H1 (cell line): ENCODE measurements at regions not wholly inside any gene's neighbourhood (a gene's known extent, or its start where the extent isn't known, plus 50 kb on each side); places are given as distances from the start of the nearest gene placed in this dataset.

Experiments used
- BCL11A ChIP-seq, 2 experiments: IDR thresholded peaks; one replicate each; pipeline ENCODE4 v1.6.1; 2011; ENCODE audit warnings: low read depth in 2 of 2, low read length in 2 of 2, mild to moderate bottlenecking in 2 of 2
- BRCA1 ChIP-seq: IDR thresholded peaks from 2 replicates; pipeline ENCODE4 v1.6.1; 2012; ENCODE audit warnings: low read depth, low read length, improper control_type of control experiment
- CEBPB ChIP-seq: IDR thresholded peaks from 2 replicates; pipeline ENCODE4 v1.6.1; 2012; ENCODE audit warnings: low read depth, low read length
- CHD7 ChIP-seq: fragments of 300-600 bp; sonication (generic); IDR thresholded peaks from 2 replicates; pipeline ENCODE4 v1.7.1; 2012; ENCODE audit warnings: low read length, moderate library complexity, mild to moderate bottlenecking, inconsistent platforms; ENCODE audit not compliant: insufficient replicate concordance
- EP300 ChIP-seq, 2 experiments: IDR thresholded peaks; 1 replicate in 1 of 2; 2 replicates in 1 of 2; pipeline ENCODE4 v1.6.1; 2011 to 2012; ENCODE audit warnings: low read depth in 2 of 2, low read length in 2 of 2, mild to moderate bottlenecking in 2 of 2, borderline replicate concordance in 1 of 2, inconsistent platforms in 1 of 2, moderate library complexity in 1 of 2
- MAFK ChIP-seq: IDR thresholded peaks from 2 replicates; pipeline ENCODE4 v1.6.1; 2012; ENCODE audit warnings: low read depth, mild to moderate bottlenecking, improper control_type of control experiment, low read length
- NRF1 ChIP-seq: IDR thresholded peaks from 2 replicates; pipeline ENCODE4 v1.6.1; 2011; ENCODE audit warnings: mild to moderate bottlenecking, low read depth, low read length, improper control_type of control experiment
- POLR2A ChIP-seq, 2 experiments: IDR thresholded peaks; 1 replicate in 1 of 2; 2 replicates in 1 of 2; pipeline ENCODE4 v1.6.1; 2011; ENCODE audit warnings: low read depth in 2 of 2, low read length in 2 of 2, mild to moderate bottlenecking in 2 of 2; ENCODE audit errors: control extremely low read depth in 1 of 2
- RAD21 ChIP-seq, 2 experiments: IDR thresholded peaks in 1 of 2; conservative IDR thresholded peaks in 1 of 2; 2 replicates each; pipeline ENCODE4 v1.6.1; 2011; ENCODE audit warnings: low read depth in 2 of 2, low read length in 2 of 2, improper control_type of control experiment in 1 of 2, inconsistent platforms in 1 of 2, mild to moderate bottlenecking in 1 of 2, moderate library complexity in 1 of 2
- RNF2 ChIP-seq: fragments of 200-900, 300-1000 bp; sonication (generic); IDR thresholded peaks from 2 replicates; pipeline ENCODE4 v1.7.1; 2016; ENCODE audit warnings: borderline replicate concordance, low read depth, mild to moderate bottlenecking, antibody characterized with exemption, low read length; ENCODE audit not compliant: poor library complexity, severe bottlenecking; ENCODE audit errors: missing control alignments
- SAP30 ChIP-seq: fragments of 300-600 bp; sonication (generic); IDR thresholded peaks from 2 replicates; pipeline ENCODE4 v1.7.1; 2012; ENCODE audit warnings: low read length, moderate library complexity, mild to moderate bottlenecking, inconsistent platforms; ENCODE audit not compliant: insufficient read depth, insufficient replicate concordance
- ZNF274 ChIP-seq: IDR thresholded peaks from 2 replicates; pipeline ENCODE4 v1.7.0; 2012; ENCODE audit warnings: low read length, borderline replicate concordance; ENCODE audit errors: extremely low read depth

- TF ChIP-seq CHD7 (no peak), ZNF274 (no peak), RAD21 (IDR thresholded peaks at IDR 0.05 in 1 of 2, conservative IDR thresholded peaks at IDR 0.05 in 1 of 2; ENCODE audit: low read depth in 2 of 2, low read length in 2 of 2) (no peak), POLR2A (IDR thresholded peaks at IDR 0.05; ENCODE audit: control extremely low read depth in 1 of 2, low read depth in 2 of 2, low read length in 2 of 2) (no peak), CEBPB (no peak), NRF1 (no peak), BCL11A (IDR thresholded peaks at IDR 0.05; ENCODE audit: low read depth in 2 of 2, low read length in 2 of 2) (no peak), EP300 (IDR thresholded peaks at IDR 0.05; ENCODE audit: borderline replicate concordance in 1 of 2, low read depth in 2 of 2, low read length in 2 of 2) (no peak), RNF2 (no peak), BRCA1 (no peak), MAFK (no peak), SAP30 (no peak)
Measured at GRCh38 chr12:19804737-19805136, 365.4 kb downstream of the AEBP2 start (continued).
